ENCODE measurements at regions not wholly inside any gene's neighbourhood (a gene's known extent, or its start where the extent isn't known, plus 50 kb on each side); places are given as distances from the start of the nearest gene placed in this dataset.

- peak overlapping the region; percentile 89 for H3K27ac Mint-ChIP-seq (ENCODE audit: unreplicated experiment)
- peaks cover 7% of the 10 kb centered on the region for H3K9me3 Mint-ChIP-seq
- H3K36me3 Mint-ChIP-seq (ENCODE audit: low read depth): peaks cover 8% of the 10 kb centered on the region
- H3K4me1 Mint-ChIP-seq: peaks cover 10% of the 10 kb centered on the region
- H3K4me3 Mint-ChIP-seq: no peak overlapping the region
- DNase-seq (ENCODE audit: low read depth, low spot score): peak; percentile 3
- no peaks in the 10 kb centered on the region for H3K27me3 Mint-ChIP-seq (ENCODE audit: low read depth)
- TF ChIP-seq CTCF (conservative IDR thresholded peaks at IDR 0.05): no peak
Measured at GRCh38 chr13:58434943-58435342, 803.4 kb downstream of the PCDH17 start.

- Mint-ChIP-seq H3K36me3 (ENCODE audit: low read depth) (peaks cover 2% of the 10 kb centered on the region), H3K27ac (ENCODE audit: unreplicated experiment) (no peak overlapping the region), H3K27me3 (ENCODE audit: low read depth) (no peaks in the 10 kb centered on the region), H3K4me1 (peaks cover 10% of the 10 kb centered on the region), H3K4me3 (no peak overlapping the region), H3K9me3 (no peaks in the 10 kb centered on the region)
- no peak for TF ChIP-seq CTCF (conservative IDR thresholded peaks at IDR 0.05)
- no peak for DNase-seq (ENCODE audit: low read depth, low spot score)
Measured at GRCh38 chr13:58437427-58437826, 805.9 kb downstream of the PCDH17 start.

GRCh38 chr13:58446979-58447378 is 815.4 kb downstream of the PCDH17 start:
- H3K27ac Mint-ChIP-seq (ENCODE audit: unreplicated experiment): no peak overlapping the region
- peaks cover 1% of the 10 kb centered on the region for H3K4me1 Mint-ChIP-seq
- no peak overlapping the region for H3K4me3 Mint-ChIP-seq
- H3K36me3 Mint-ChIP-seq (ENCODE audit: low read depth): no peaks in the 10 kb centered on the region
- TF ChIP-seq CTCF (conservative IDR thresholded peaks at IDR 0.05): no peak
- H3K9me3 Mint-ChIP-seq: no peaks in the 10 kb centered on the region
- no peak for DNase-seq (ENCODE audit: low read depth, low spot score)
- no peaks in the 10 kb centered on the region for H3K27me3 Mint-ChIP-seq (ENCODE audit: low read depth)

- peaks cover 6% of the 10 kb centered on the region for H3K9me3 Mint-ChIP-seq
- H3K36me3 Mint-ChIP-seq (ENCODE audit: low read depth): no peaks in the 10 kb centered on the region
- DNase-seq (ENCODE audit: low read depth, low spot score): no peak
- no peak for TF ChIP-seq CTCF (conservative IDR thresholded peaks at IDR 0.05)
- H3K27ac Mint-ChIP-seq (ENCODE audit: unreplicated experiment): no peak overlapping the region
- H3K4me1 Mint-ChIP-seq: peaks cover 4% of the 10 kb centered on the region
- H3K27me3 Mint-ChIP-seq (ENCODE audit: low read depth): no peaks in the 10 kb centered on the region
- H3K4me3 Mint-ChIP-seq: no peak overlapping the region
Measured at GRCh38 chr13:58452123-58452623, 820.6 kb downstream of the PCDH17 start.

- Mint-ChIP-seq H3K4me3 (no peak overlapping the region), H3K4me1 (peaks cover 4% of the 10 kb centered on the region), H3K9me3 (peaks cover 8% of the 10 kb centered on the region), H3K27ac (ENCODE audit: unreplicated experiment) (no peak overlapping the region), H3K27me3 (ENCODE audit: low read depth) (no peaks in the 10 kb centered on the region), H3K36me3 (ENCODE audit: low read depth) (no peaks in the 10 kb centered on the region)
- DNase-seq (ENCODE audit: low read depth, low spot score): no peak
- TF ChIP-seq CTCF (conservative IDR thresholded peaks at IDR 0.05): no peak
Measured at GRCh38 chr13:58455094-58455493, 823.5 kb downstream of the PCDH17 start.

GRCh38 chr13:58461217-58461616 is 829.7 kb downstream of the PCDH17 start:
- H3K4me1 Mint-ChIP-seq: no peaks in the 10 kb centered on the region
- no peak for DNase-seq (ENCODE audit: low read depth, low spot score)
- peaks cover 2% of the 10 kb centered on the region for H3K9me3 Mint-ChIP-seq
- no peak for TF ChIP-seq CTCF (conservative IDR thresholded peaks at IDR 0.05)
- no peaks in the 10 kb centered on the region for H3K27me3 Mint-ChIP-seq (ENCODE audit: low read depth)
- no peaks in the 10 kb centered on the region for H3K36me3 Mint-ChIP-seq (ENCODE audit: low read depth)
- H3K27ac Mint-ChIP-seq (ENCODE audit: unreplicated experiment): no peak overlapping the region
- no peak overlapping the region for H3K4me3 Mint-ChIP-seq
